ENCODE measurements at regions not wholly inside any gene's neighbourhood (a gene's known extent, or its start where the extent isn't known, plus 50 kb on each side); places are given as distances from the start of the nearest gene placed in this dataset.

DNA sequence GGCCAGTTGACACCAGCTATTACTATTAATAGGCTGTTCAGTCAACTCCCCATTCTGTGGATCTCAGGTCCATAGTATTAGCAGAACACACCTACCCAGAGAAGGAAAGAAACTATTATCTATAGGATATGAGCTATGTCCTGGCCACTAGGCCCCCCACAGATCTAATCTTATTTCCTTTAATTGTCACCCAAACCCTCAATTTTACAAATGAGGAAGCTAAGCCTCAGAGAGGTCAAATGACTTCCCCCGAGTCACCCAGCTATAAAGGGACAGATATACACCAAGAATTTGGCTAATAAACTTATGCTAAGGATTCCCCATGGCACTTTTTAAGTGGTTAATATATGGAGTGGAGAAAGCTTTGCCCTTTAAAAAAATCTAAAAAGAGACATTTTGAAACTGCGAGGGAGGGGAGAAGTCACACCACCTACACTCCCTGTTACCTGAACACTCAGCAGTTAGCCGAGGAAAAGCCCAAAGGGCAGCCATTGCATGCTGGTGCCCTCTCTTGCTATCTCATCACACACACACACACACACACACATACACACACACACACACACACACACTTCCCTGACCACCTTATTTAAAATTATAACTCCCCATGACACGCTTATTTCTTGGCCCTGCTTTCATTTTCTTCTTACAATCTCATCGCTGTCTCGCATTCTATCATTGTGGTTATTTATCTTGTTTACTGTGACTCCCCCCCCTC is 157.0 kb upstream of the ADO start:
- TF ChIP-seq, protein P1, sequence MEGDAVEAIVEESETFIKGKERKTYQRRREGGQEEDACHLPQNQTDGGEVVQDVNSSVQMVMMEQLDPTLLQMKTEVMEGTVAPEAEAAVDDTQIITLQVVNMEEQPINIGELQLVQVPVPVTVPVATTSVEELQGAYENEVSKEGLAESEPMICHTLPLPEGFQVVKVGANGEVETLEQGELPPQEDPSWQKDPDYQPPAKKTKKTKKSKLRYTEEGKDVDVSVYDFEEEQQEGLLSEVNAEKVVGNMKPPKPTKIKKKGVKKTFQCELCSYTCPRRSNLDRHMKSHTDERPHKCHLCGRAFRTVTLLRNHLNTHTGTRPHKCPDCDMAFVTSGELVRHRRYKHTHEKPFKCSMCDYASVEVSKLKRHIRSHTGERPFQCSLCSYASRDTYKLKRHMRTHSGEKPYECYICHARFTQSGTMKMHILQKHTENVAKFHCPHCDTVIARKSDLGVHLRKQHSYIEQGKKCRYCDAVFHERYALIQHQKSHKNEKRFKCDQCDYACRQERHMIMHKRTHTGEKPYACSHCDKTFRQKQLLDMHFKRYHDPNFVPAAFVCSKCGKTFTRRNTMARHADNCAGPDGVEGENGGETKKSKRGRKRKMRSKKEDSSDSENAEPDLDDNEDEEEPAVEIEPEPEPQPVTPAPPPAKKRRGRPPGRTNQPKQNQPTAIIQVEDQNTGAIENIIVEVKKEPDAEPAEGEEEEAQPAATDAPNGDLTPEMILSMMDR (IDR thresholded peaks at IDR 0.05 in 4 of 5, conservative IDR thresholded peaks at IDR 0.05 in 1 of 5), result no peak
- no peak for TF ChIP-seq POLR2A (IDR thresholded peaks at IDR 0.05)

Data from gastrocnemius medialis (tissue), 4 donors.